Activated CD8-positive, alpha-beta T cell treated with anti-CD3 and anti-CD28 coated beads for 36 hours (primary cell): ENCODE measurements at regions not wholly inside any gene's neighbourhood (a gene's known extent, or its start where the extent isn't known, plus 50 kb on each side); places are given as distances from the start of the nearest gene placed in this dataset.

Experiments
- ATAC-seq: fragments of 200-7000 bp; cut with Tn5 transposase; one replicate; pipeline ENCODE4 v1.10.0; 2021; ENCODE audit warnings: mild to moderate bottlenecking, moderate library complexity
- CTCF ChIA-PET: fragments of 350-600 bp; sonication (Branson Sonifier 250); formaldehyde crosslinking; loops from one replicate; lab custom pipeline; 2021; ENCODE audit warnings: antibody characterized with exemption; lab: Charles Lee
- POLR2A ChIA-PET: fragments of 350-600 bp; sonication (Branson Sonifier 250); formaldehyde crosslinking; loops from one replicate; lab custom pipeline; 2021; ENCODE audit warnings: antibody characterized with exemption; lab: Charles Lee
- DNase-seq: peaks from one replicate; pipeline ENCODE4 v3.0.0-alpha.2; 2020
- H3K27ac Mint-ChIP-seq: one replicate; pipeline ENCODE4 v1.8.0; 2021; ENCODE audit warnings: mild to moderate bottlenecking, mixed read lengths
- H3K27me3 Mint-ChIP-seq: one replicate; pipeline ENCODE4 v1.8.0; 2021; ENCODE audit warnings: mixed read lengths
- H3K36me3 Mint-ChIP-seq: one replicate; pipeline ENCODE4 v1.8.0; 2021; ENCODE audit warnings: low read depth, mixed read lengths
- H3K4me1 Mint-ChIP-seq: one replicate; pipeline ENCODE4 v1.8.0; 2021; ENCODE audit warnings: low read depth, mixed read lengths
- H3K4me3 Mint-ChIP-seq: one replicate; pipeline ENCODE4 v1.8.0; 2021; ENCODE audit warnings: mild to moderate bottlenecking, moderate library complexity, mixed read lengths
- H3K9me3 Mint-ChIP-seq: one replicate; pipeline ENCODE4 v1.8.0; 2021; ENCODE audit warnings: mixed read lengths
- CTCF ChIP-seq: fragments of 200-600 bp; IDR thresholded peaks from one replicate; pipeline ENCODE4 v1.8.0; 2022; ENCODE audit warnings: antibody characterized with exemption, mild to moderate bottlenecking
- intact Hi-C: fragments of 100-400 bp; cut with micrococcal nuclease; formaldehyde crosslinking; loops from one replicate; pipeline ENCODE4 v1.10.0; 2022

GRCh38 chr11:25838918-25839625 lies 492.9 kb upstream of the ANO3 start:
- POLR2A ChIA-PET, result no interaction called here
- Mint-ChIP-seq H3K4me3 (no peak overlapping the region), H3K27me3 (no peaks in the 10 kb centered on the region), H3K9me3 (peaks cover 2% of the 10 kb centered on the region), H3K27ac (no peak overlapping the region), H3K4me1 (no peaks in the 10 kb centered on the region), H3K36me3 (no peaks in the 10 kb centered on the region)
- ATAC-seq (no peak), DNase-seq (no peak)
- CTCF ChIA-PET, result no interaction called here
- intact Hi-C loops, result no loop called here
- TF ChIP-seq CTCF, result no peak

- H3K4me3 Mint-ChIP-seq, result no peak overlapping the region
- CTCF ChIA-PET, result no interaction called here
- H3K27me3 Mint-ChIP-seq, result no peaks in the 10 kb centered on the region
- ATAC-seq, result no peak
- intact Hi-C loops, result no loop called here
- DNase-seq, result no peak
- H3K36me3 Mint-ChIP-seq, result no peaks in the 10 kb centered on the region
- POLR2A ChIA-PET, result no interaction called here
- H3K27ac Mint-ChIP-seq, result no peak overlapping the region
- no peaks in the 10 kb centered on the region for H3K4me1 Mint-ChIP-seq
- peaks cover 1% of the 10 kb centered on the region for H3K9me3 Mint-ChIP-seq
- no peak for TF ChIP-seq CTCF
These were observed 487.1 kb upstream of the ANO3 start for GRCh38 chr11:25844811-25845210.

DNA sequence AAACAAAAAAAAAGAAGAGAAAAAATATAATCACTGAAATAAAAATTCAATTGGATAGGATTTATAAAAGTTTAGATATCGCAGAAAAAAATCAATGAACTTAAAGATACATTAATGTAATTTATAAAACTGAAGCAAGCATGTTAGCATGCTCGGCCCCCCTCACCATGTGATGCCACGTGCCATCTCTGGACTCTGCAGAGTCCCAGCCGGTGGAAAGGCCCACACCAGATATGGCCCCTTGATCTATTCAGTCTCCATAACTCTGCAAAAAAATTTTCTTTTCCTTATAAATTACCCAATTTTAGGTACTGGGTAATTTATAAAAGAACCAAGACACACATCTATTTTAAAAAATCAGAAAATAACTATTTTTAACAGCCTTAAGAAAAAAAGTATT lies 476.0 kb upstream of the ANO3 start:
- Mint-ChIP-seq H3K36me3 (no peaks in the 10 kb centered on the region), H3K9me3 (peaks cover 6% of the 10 kb centered on the region), H3K4me3 (no peak overlapping the region), H3K4me1 (no peaks in the 10 kb centered on the region), H3K27ac (no peak overlapping the region), H3K27me3 (no peaks in the 10 kb centered on the region)
- POLR2A ChIA-PET, result no interaction called here
- CTCF ChIA-PET, result no interaction called here
- no peak for DNase-seq
- no peak for TF ChIP-seq CTCF
- intact Hi-C loops, result no loop called here
- no peak for ATAC-seq

DNA sequence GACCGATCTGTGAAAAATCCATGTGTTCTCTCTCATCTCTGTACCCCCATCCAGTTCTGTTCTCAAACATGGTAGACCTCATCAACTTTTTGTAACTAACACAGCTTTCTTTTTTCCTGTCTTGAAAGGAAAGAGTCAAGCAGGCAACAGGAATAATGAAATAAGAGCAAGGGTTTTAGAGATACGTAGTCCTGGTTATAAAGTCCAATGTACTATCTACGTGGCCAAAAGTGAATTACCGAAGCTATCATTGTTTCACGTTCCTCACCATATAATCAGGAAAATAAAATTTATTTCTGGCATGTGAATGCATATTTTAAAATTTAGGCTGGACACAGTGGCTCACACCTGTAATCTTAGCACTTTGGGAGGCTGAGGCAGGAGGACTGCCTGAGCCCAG lies 472.2 kb upstream of the ANO3 start:
- H3K9me3 Mint-ChIP-seq, result no peaks in the 10 kb centered on the region
- H3K4me1 Mint-ChIP-seq, result no peaks in the 10 kb centered on the region
- H3K4me3 Mint-ChIP-seq, result no peak overlapping the region
- H3K27ac Mint-ChIP-seq, result no peak overlapping the region
- DNase-seq, result no peak
- intact Hi-C loops, result no loop called here
- H3K36me3 Mint-ChIP-seq, result no peaks in the 10 kb centered on the region
- no peak for ATAC-seq
- H3K27me3 Mint-ChIP-seq, result no peaks in the 10 kb centered on the region
- no peak for TF ChIP-seq CTCF
- ChIA-PET CTCF (no interaction called here), POLR2A (no interaction called here)

DNA sequence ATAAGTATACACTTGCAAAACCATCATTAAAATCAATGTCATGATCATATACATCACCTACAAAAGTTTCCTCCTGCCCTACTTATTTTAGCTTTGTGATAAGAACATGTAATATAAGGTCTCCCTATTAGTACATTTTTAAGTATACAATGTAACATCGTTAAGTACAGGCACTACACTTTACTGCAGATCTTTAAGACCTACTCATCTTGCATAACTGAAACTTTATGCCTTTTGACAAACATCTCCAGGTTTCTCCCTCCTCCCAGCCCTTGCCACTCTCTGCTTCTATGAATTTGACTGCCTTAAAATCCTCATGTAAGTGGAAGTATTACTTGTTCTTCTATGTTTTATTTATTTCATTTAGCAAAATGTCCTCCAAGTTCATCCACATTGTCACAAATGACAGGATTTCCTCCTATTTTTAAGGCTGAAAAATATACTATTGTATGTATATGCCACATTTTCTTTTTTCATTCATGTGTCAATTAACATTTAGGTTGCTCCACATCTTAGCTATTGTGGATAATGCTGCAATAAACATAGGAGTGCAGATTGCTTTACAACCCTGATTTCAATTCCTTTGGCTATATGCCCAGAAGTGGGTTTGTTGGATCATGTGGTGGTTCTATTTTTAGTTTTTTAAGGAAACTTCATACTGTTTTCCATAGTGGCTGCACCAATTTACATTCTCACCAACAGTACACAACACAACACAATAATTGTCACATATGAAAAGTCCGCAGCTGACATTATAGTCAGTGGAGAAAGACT lies 471.1 kb upstream of the ANO3 start:
- intact Hi-C loops, result no loop called here
- ATAC-seq (no peak), DNase-seq (no peak)
- POLR2A ChIA-PET, result no interaction called here
- CTCF ChIA-PET, result no interaction called here
- Mint-ChIP-seq H3K9me3 (no peaks in the 10 kb centered on the region), H3K4me1 (no peaks in the 10 kb centered on the region), H3K27ac (no peak overlapping the region), H3K4me3 (no peak overlapping the region), H3K36me3 (no peaks in the 10 kb centered on the region), H3K27me3 (no peaks in the 10 kb centered on the region)
- TF ChIP-seq CTCF, result no peak
